Endothelial cell of umbilical vein (primary cell): ENCODE measurements at regions not wholly inside any gene's neighbourhood (a gene's known extent, or its start where the extent isn't known, plus 50 kb on each side); places are given as distances from the start of the nearest gene placed in this dataset.

Experiments
- BruUV-seq: library from RNA; stranded (reverse); fragments of 400-500 nt; replicated peaks from 2 replicates; lab custom pipeline; 2021; lab: Mats Ljungman, UMichigan
- CTCF ChIA-PET: fragments of 300-600, 350-600 bp; sonication (Branson Sonifier 250); formaldehyde crosslinking; loops from one replicate; lab custom pipeline; 2021; ENCODE audit warnings: antibody characterized with exemption, inconsistent platforms; lab: Charles Lee
- POLR2A ChIA-PET: fragments of 300-600, 350-600 bp; sonication (Branson Sonifier 250); formaldehyde crosslinking; loops from one replicate; lab custom pipeline; 2021; ENCODE audit warnings: antibody characterized with exemption, inconsistent platforms; lab: Charles Lee
- DNase-seq: peaks from one replicate; pipeline ENCODE4 v3.0.0-alpha.2; 2011; ENCODE audit warnings: low read depth, low spot score
- FAIRE-seq: peaks from 2 replicates; lab custom pipeline; 2011; peaks lifted over from hg19 to GRCh38; lab: Jason Lieb, UNC
- H2AFZ ChIP-seq: 2 replicates; pipeline ENCODE4 v1.6.0; 2012; ENCODE audit warnings: low read depth, low read length, control low read depth, inconsistent platforms
- H3K27ac ChIP-seq: 2 replicates; pipeline ENCODE4 v1.5.1; 2011; ENCODE audit warnings: low read depth, mild to moderate bottlenecking, control low read depth, low read length, moderate library complexity; ENCODE audit not compliant: insufficient read depth
- H3K27me3 ChIP-seq, 2 experiments: 2 replicates each; pipeline versions ENCODE4 v1.6.0 to v1.6.1; 2011; ENCODE audit warnings: low read length in 2 of 2, mixed read lengths in 1 of 2; ENCODE audit not compliant: control insufficient read depth in 2 of 2, insufficient read depth in 2 of 2
- H3K36me3 ChIP-seq, 2 experiments: 2 replicates in 1 of 2; 3 replicates in 1 of 2; pipeline ENCODE4 v1.5.1; 2011; ENCODE audit warnings: low read length in 2 of 2, mild to moderate bottlenecking in 1 of 2, moderate library complexity in 1 of 2; ENCODE audit not compliant: control insufficient read depth in 2 of 2, insufficient read depth in 2 of 2; ENCODE audit errors: extremely low read depth in 1 of 2
- H3K4me1 ChIP-seq: 3 replicates; pipeline ENCODE4 v1.5.1; 2011; ENCODE audit warnings: mild to moderate bottlenecking, low read length; ENCODE audit not compliant: control insufficient read depth, insufficient read depth; ENCODE audit errors: extremely low read depth
- H3K4me2 ChIP-seq: 2 replicates; pipeline ENCODE4 v1.6.1; 2011; ENCODE audit warnings: low read length, control low read depth, mixed read lengths; ENCODE audit not compliant: insufficient read depth
- H3K4me3 ChIP-seq, 3 experiments: fragments of 200-600 bp in 1 of 3; sonication (generic), shearing (Covaris generic) in 1 of 3; replicated peaks in 1 of 3; 2 replicates each; pipeline ENCODE4 v1.5.1; 2011 to 2016; ENCODE audit warnings: control low read depth in 3 of 3, low read length in 3 of 3, mild to moderate bottlenecking in 2 of 3, inconsistent platforms in 1 of 3, low read depth in 1 of 3, moderate library complexity in 1 of 3; ENCODE audit not compliant: insufficient read depth in 1 of 3
- H3K79me2 ChIP-seq: 2 replicates; pipeline ENCODE4 v1.6.0; 2012; ENCODE audit warnings: low read length, inconsistent platforms; ENCODE audit not compliant: control insufficient read depth, insufficient read depth
- H3K9ac ChIP-seq: replicated peaks from 2 replicates; pipeline ENCODE3; 2011; ENCODE audit warnings: low read length, control low read depth; ENCODE audit not compliant: insufficient read depth; ENCODE audit errors: extremely low read depth
- H3K9me1 ChIP-seq: replicated peaks from 3 replicates; pipeline ENCODE4 v1.6.0; 2011; ENCODE audit warnings: mild to moderate bottlenecking, low read length; ENCODE audit not compliant: control insufficient read depth, insufficient read depth; ENCODE audit errors: extremely low read depth
- H3K9me3 ChIP-seq: replicated peaks from 2 replicates; pipeline ENCODE4 v1.5.1; 2012; ENCODE audit warnings: low read length, inconsistent platforms; ENCODE audit not compliant: control insufficient read depth, insufficient read depth
- H4K20me1 ChIP-seq: replicated peaks from 2 replicates; pipeline ENCODE3; 2011; ENCODE audit warnings: mild to moderate bottlenecking, low read length; ENCODE audit not compliant: control insufficient read depth, insufficient read depth; ENCODE audit errors: extremely low read depth
- EZH2 ChIP-seq: IDR thresholded peaks from 2 replicates; pipeline ENCODE4 v1.6.1; 2012; ENCODE audit warnings: borderline replicate concordance, low read depth, mild to moderate bottlenecking, moderate library complexity, low read length, inconsistent platforms; ENCODE audit not compliant: severe bottlenecking
- FOS ChIP-seq: IDR thresholded peaks from 2 replicates; pipeline ENCODE4 v1.6.1; 2011; ENCODE audit warnings: mild to moderate bottlenecking, low read length, moderate library complexity, borderline replicate concordance; ENCODE audit not compliant: insufficient read depth
- GATA2 ChIP-seq: IDR thresholded peaks from 2 replicates; pipeline ENCODE4 v1.7.0; 2011; ENCODE audit warnings: low read depth, mild to moderate bottlenecking, moderate library complexity, mixed read lengths, low read length; ENCODE audit not compliant: insufficient read length, insufficient read depth
- JUN ChIP-seq: IDR thresholded peaks from 2 replicates; pipeline ENCODE4 v1.6.1; 2011; ENCODE audit warnings: borderline replicate concordance, low read depth; ENCODE audit not compliant: insufficient read length, insufficient read depth
- MAX ChIP-seq: IDR thresholded peaks from 2 replicates; pipeline ENCODE4 v1.6.1; 2011; ENCODE audit not compliant: insufficient read depth, insufficient read length
- MYC ChIP-seq: IDR thresholded peaks from one replicate; pipeline ENCODE4 v1.6.1; 2011; ENCODE audit warnings: mild to moderate bottlenecking, low read depth, low read length
- POLR2A ChIP-seq: IDR thresholded peaks from 2 replicates; pipeline ENCODE4 v1.6.1; 2012; ENCODE audit warnings: low read depth, mild to moderate bottlenecking, control low read depth, low read length
- POLR2AphosphoS5 ChIP-seq: IDR thresholded peaks from 2 replicates; pipeline ENCODE4 v1.6.1; 2012; ENCODE audit warnings: low read depth, mild to moderate bottlenecking, control low read depth, low read length, moderate library complexity; ENCODE audit not compliant: insufficient read depth
- dilution Hi-C: fragments of 300-500 bp; cut with MboI; formaldehyde crosslinking; loops from one replicate; pipeline ENCODE4 v1.15.0; 2019; ENCODE audit warnings: low sequenced_read_pairs; ENCODE audit not compliant: extremely low pct_ligation_motif_present
- intact Hi-C: fragments of 100-400 bp; cut with micrococcal nuclease; formaldehyde crosslinking; loops from one replicate; pipeline ENCODE4 v1.10.0; 2022
- TF ChIP-seq, protein P1 (sequence below), 2 donors: IDR thresholded peaks; 1 replicate in 1 of 2; 2 replicates in 1 of 2; pipeline ENCODE4 v1.5.1; 2011; ENCODE audit warnings: low read length in 2 of 2, mild to moderate bottlenecking in 2 of 2, moderate library complexity in 2 of 2, control low read depth in 1 of 2, inconsistent platforms in 1 of 2, low read depth in 1 of 2; ENCODE audit not compliant: insufficient read depth in 1 of 2; ENCODE audit errors: extremely low read depth in 1 of 2

DNA sequence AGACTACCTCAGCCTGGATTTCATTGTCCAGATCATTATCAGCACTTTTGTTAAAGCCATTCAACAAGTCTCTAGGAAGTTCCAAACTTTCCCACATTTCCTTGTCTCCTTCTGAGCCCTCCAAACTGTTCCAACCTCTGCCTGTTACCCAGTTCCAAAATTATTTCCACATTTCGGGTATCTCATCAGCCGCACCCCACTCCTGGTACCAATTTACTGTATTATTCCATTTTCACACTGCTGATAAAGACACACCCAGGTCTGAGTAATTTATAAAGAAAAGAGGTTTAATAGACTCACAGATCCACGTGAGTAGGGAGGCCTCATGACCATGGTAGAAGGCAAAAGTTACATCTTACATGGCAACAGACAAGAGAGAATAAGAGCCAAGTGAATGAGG, 1198.3 kb upstream of the ALCAM start:
- DNase-seq (no peak), FAIRE-seq (no peak)
- H3K36me3 ChIP-seq, result no peaks in the 10 kb centered on the region
- ChIA-PET CTCF (no interaction called here), POLR2A (no interaction called here)
- H3K4me3 ChIP-seq, result no peak overlapping the region
- H3K27me3 ChIP-seq, result no peaks in the 10 kb centered on the region
- H2AFZ ChIP-seq, result no peak overlapping the region
- TF ChIP-seq POLR2AphosphoS5 (no peak), MAX (no peak), JUN (no peak), MYC (no peak), GATA2 (no peak), FOS (no peak), EZH2 (no peak), POLR2A (no peak)
- TF ChIP-seq, protein P1, sequence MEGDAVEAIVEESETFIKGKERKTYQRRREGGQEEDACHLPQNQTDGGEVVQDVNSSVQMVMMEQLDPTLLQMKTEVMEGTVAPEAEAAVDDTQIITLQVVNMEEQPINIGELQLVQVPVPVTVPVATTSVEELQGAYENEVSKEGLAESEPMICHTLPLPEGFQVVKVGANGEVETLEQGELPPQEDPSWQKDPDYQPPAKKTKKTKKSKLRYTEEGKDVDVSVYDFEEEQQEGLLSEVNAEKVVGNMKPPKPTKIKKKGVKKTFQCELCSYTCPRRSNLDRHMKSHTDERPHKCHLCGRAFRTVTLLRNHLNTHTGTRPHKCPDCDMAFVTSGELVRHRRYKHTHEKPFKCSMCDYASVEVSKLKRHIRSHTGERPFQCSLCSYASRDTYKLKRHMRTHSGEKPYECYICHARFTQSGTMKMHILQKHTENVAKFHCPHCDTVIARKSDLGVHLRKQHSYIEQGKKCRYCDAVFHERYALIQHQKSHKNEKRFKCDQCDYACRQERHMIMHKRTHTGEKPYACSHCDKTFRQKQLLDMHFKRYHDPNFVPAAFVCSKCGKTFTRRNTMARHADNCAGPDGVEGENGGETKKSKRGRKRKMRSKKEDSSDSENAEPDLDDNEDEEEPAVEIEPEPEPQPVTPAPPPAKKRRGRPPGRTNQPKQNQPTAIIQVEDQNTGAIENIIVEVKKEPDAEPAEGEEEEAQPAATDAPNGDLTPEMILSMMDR (IDR thresholded peaks at IDR 0.05; ENCODE audit: extremely low read depth in 1 of 2, insufficient read depth in 1 of 2, low read depth in 1 of 2, low read length in 2 of 2), result no peak
- H3K4me2 ChIP-seq, result no peak overlapping the region
- no peaks in the 10 kb centered on the region for H3K79me2 ChIP-seq
- no TSS peak for BruUV-seq
- dilution Hi-C loops (no loop called here), intact Hi-C loops (no loop called here)
- no peaks in the 10 kb centered on the region for H3K9me1 ChIP-seq
- no peaks in the 10 kb centered on the region for H4K20me1 ChIP-seq
- H3K4me1 ChIP-seq, result no peaks in the 10 kb centered on the region
- H3K9me3 ChIP-seq, result no peaks in the 10 kb centered on the region
- H3K9ac ChIP-seq, result no peak overlapping the region
- H3K27ac ChIP-seq, result no peak overlapping the region
